ENCODE measurements at regions not wholly inside any gene's neighbourhood (a gene's known extent, or its start where the extent isn't known, plus 50 kb on each side); places are given as distances from the start of the nearest gene placed in this dataset.
A peak's percentile ranks its signal among the peaks of the same experiment; 100 is the strongest.
"Not testable (repeated sequence)": the region's sequence is repeated elsewhere in the genome, so short reads cannot be mapped to it uniquely, and the experiment has no call there.

DNA sequence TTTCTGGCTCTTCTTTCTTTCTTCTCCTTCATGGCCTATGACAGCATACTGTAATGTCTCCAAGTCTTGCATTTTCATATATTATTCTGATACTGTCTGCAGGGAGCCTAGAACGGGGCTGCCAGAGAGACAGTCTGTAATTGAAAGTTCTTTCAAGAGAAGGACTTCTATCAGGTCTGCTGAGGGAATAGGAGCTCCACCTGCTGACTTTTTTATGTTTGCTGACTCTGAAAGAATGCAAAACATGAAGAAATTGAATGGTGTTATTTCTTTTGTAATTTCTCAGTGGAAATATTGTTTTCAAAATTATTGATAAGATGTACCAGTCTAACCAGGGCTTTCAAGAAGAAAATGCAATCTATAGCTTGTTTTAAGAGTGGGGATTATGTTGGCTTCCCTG lies 121.9 kb upstream of the RFX3 start:
- peak in 1 of 2 donors; percentile 14 for DNase-seq
- Histone ChIP-seq H3K18ac (ENCODE audit: low read length) (no peak overlapping the region), H3K79me2 (ENCODE audit: control insufficient read depth, insufficient read depth, low read length, poor library complexity) (no peaks in the 10 kb centered on the region), H3K36me3 (ENCODE audit: control insufficient read depth in 1 of 2, insufficient read depth in 2 of 2, low read length in 2 of 2) (no peaks in the 10 kb centered on the region), H2BK12ac (ENCODE audit: low read length) (no peak overlapping the region), H2BK5ac (ENCODE audit: low read depth, low read length, poor library complexity) (no peak overlapping the region), H4K8ac (ENCODE audit: low read depth, low read length) (no peak overlapping the region), H3K27me3 (ENCODE audit: insufficient read depth, low read length) (no peaks in the 10 kb centered on the region), H3K27ac (ENCODE audit: low read depth, low read length) (no peak overlapping the region), H3K9me3 (ENCODE audit: insufficient read depth, low read depth, low read length) (no peaks in the 10 kb centered on the region), H4K91ac (ENCODE audit: low read depth, low read length) (no peak overlapping the region), H2AK5ac (ENCODE audit: low read length) (no peak overlapping the region), H3K9ac (ENCODE audit: low read length) (no peak overlapping the region), H4K12ac (ENCODE audit: low read depth, low read length) (no peak overlapping the region), H2BK120ac (ENCODE audit: insufficient read depth, low read length, poor library complexity) (no peak overlapping the region), H3K4me3 (ENCODE audit: low read depth, low read length) (no peak overlapping the region), H3K79me1 (ENCODE audit: low read length) (no peaks in the 10 kb centered on the region), H3K23ac (ENCODE audit: low read length) (no peak overlapping the region), H3K4me1 (ENCODE audit: control insufficient read depth in 1 of 2, insufficient read depth in 2 of 2, low read length in 2 of 2) (no peaks in the 10 kb centered on the region), H2AFZ (ENCODE audit: insufficient read depth, low read length, poor library complexity) (no peak overlapping the region), H3K14ac (ENCODE audit: low read length) (no peak overlapping the region), H3K4ac (ENCODE audit: low read depth, low read length) (no peak overlapping the region), H3K4me2 (ENCODE audit: low read length) (no peak overlapping the region)
- WGBS (ENCODE audit: extremely low coverage, insufficient coverage, insufficient read length) = no CpG with 5 or more reads among the region's 1 CpG

DNA sequence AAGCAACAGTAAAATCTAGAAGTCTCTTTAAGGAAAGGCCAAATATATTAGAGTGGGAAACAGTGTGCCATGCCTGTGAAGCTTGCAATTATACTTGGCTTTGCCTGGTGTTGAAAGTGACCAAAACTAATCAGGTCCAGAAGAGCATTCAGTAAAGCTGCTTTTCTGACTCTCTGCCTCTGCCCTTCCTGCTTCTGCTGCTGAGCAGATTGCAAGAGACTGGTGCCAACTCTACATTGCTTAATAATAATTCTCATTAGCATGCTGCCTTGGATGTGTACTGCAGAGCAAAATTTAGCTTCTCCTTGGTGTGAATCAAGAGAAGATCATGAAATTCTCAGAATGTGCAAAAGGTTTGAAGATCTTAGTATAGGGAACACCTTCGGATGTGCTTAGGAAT lies 120.4 kb upstream of the RFX3 start:
- H3K9ac ChIP-seq (ENCODE audit: low read length) = no peak overlapping the region
- DNase-seq = no peak
- H3K14ac ChIP-seq (ENCODE audit: low read length) = no peak overlapping the region
- no peaks in the 10 kb centered on the region for H3K79me2 ChIP-seq (ENCODE audit: control insufficient read depth, insufficient read depth, low read length, poor library complexity)
- H3K23ac ChIP-seq (ENCODE audit: low read length) = no peak overlapping the region
- no peak overlapping the region for H4K8ac ChIP-seq (ENCODE audit: low read depth, low read length)
- H4K91ac ChIP-seq (ENCODE audit: low read depth, low read length) = no peak overlapping the region
- H3K4me1 ChIP-seq (ENCODE audit: control insufficient read depth in 1 of 2, insufficient read depth in 2 of 2, low read length in 2 of 2) = no peaks in the 10 kb centered on the region
- no peaks in the 10 kb centered on the region for H3K9me3 ChIP-seq (ENCODE audit: insufficient read depth, low read depth, low read length)
- no peaks in the 10 kb centered on the region for H3K27me3 ChIP-seq (ENCODE audit: insufficient read depth, low read length)
- no peak overlapping the region for H4K12ac ChIP-seq (ENCODE audit: low read depth, low read length)
- no peak overlapping the region for H2AK5ac ChIP-seq (ENCODE audit: low read length)
- H3K18ac ChIP-seq (ENCODE audit: low read length) = no peak overlapping the region
- H2BK12ac ChIP-seq (ENCODE audit: low read length) = no peak overlapping the region
- H2BK5ac ChIP-seq (ENCODE audit: low read depth, low read length, poor library complexity) = no peak overlapping the region
- no peak overlapping the region for H2AFZ ChIP-seq (ENCODE audit: insufficient read depth, low read length, poor library complexity)
- no peak overlapping the region for H3K4me2 ChIP-seq (ENCODE audit: low read length)
- no peaks in the 10 kb centered on the region for H3K79me1 ChIP-seq (ENCODE audit: low read length)
- no peak overlapping the region for H2BK120ac ChIP-seq (ENCODE audit: insufficient read depth, low read length, poor library complexity)
- no CpG with 5 or more reads among the region's 1 CpG for WGBS (ENCODE audit: extremely low coverage, insufficient coverage, insufficient read length)
- H3K36me3 ChIP-seq (ENCODE audit: control insufficient read depth in 1 of 2, insufficient read depth in 2 of 2, low read length in 2 of 2) = no peaks in the 10 kb centered on the region
- H3K4ac ChIP-seq (ENCODE audit: low read depth, low read length) = no peak overlapping the region
- H3K27ac ChIP-seq (ENCODE audit: low read depth, low read length) = no peak overlapping the region
- no peak overlapping the region for H3K4me3 ChIP-seq (ENCODE audit: low read depth, low read length)

DNA sequence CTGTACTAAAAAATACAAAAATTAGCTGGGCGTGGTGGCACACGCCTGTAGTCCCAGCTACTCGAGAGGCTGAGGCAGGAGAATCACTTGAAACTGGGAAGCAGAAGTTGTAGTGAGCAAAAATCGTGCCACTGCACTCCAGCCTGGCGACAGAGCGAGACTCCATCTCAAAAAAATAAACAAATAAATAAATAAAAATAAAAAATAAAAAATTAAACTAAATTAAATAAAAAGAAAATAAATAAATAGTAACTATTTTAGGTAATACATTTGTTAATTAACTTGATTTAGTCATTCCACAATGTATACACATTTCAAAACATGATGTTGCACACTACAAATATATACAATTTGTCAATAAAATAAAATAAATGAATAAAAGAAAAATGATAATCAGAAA lies 116.3 kb upstream of the RFX3 start:
- not testable (repeated sequence) for H3K79me1 ChIP-seq (ENCODE audit: low read length)

DNA sequence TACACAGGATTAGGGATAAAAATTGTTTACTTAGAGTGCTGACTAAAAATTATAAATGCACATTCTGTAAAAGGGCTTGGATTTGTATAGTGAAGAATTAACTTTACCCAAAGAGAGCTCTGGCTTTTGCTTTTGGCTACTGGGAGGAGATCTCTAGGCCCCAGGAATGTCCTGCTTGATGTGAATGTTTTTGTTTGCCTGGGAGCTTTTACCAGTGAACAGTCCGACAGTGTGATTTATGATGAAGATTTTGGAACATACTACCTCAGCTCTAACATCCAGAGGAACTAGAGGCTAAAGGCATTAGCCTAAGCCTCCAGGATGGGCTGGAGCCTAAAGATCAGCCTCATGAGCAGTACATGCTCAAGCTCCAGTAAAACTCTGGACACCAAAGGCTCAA lies 103.7 kb upstream of the RFX3 start:
- Histone ChIP-seq H3K4me3 (ENCODE audit: low read depth, low read length) (no peak overlapping the region), H3K4me2 (ENCODE audit: low read length) (no peak overlapping the region), H2BK5ac (ENCODE audit: low read depth, low read length, poor library complexity) (no peak overlapping the region), H4K91ac (ENCODE audit: low read depth, low read length) (no peak overlapping the region), H3K79me1 (ENCODE audit: low read length) (no peaks in the 10 kb centered on the region), H3K4me1 (ENCODE audit: control insufficient read depth in 1 of 2, insufficient read depth in 2 of 2, low read length in 2 of 2) (peaks cover 7 to 8% of the 10 kb centered on the region in 2 experiments), H2AK5ac (ENCODE audit: low read length) (no peak overlapping the region), H3K79me2 (ENCODE audit: control insufficient read depth, insufficient read depth, low read length, poor library complexity) (no peaks in the 10 kb centered on the region), H3K9ac (ENCODE audit: low read length) (no peak overlapping the region), H4K8ac (ENCODE audit: low read depth, low read length) (no peak overlapping the region), H3K36me3 (ENCODE audit: control insufficient read depth in 1 of 2, insufficient read depth in 2 of 2, low read length in 2 of 2) (no peaks in the 10 kb centered on the region), H3K23ac (ENCODE audit: low read length) (no peak overlapping the region), H3K4ac (ENCODE audit: low read depth, low read length) (no peak overlapping the region), H3K18ac (ENCODE audit: low read length) (no peak overlapping the region), H2BK12ac (ENCODE audit: low read length) (no peak overlapping the region), H2BK120ac (ENCODE audit: insufficient read depth, low read length, poor library complexity) (no peak overlapping the region), H3K9me3 (ENCODE audit: insufficient read depth, low read depth, low read length) (no peaks in the 10 kb centered on the region), H3K27ac (ENCODE audit: low read depth, low read length) (no peak overlapping the region), H3K27me3 (ENCODE audit: insufficient read depth, low read length) (no peaks in the 10 kb centered on the region), H4K12ac (ENCODE audit: low read depth, low read length) (no peak overlapping the region), H2AFZ (ENCODE audit: insufficient read depth, low read length, poor library complexity) (no peak overlapping the region), H3K14ac (ENCODE audit: low read length) (no peak overlapping the region)
- WGBS (ENCODE audit: extremely low coverage, insufficient coverage, insufficient read length) = no CpG with 5 or more reads among the region's 1 CpG
- DNase-seq = no peak

More for the DNA sequence above, 116.3 kb upstream of the RFX3 start:
- not testable (repeated sequence) for H2BK12ac ChIP-seq (ENCODE audit: low read length); H4K91ac ChIP-seq (ENCODE audit: low read depth, low read length); H3K4ac ChIP-seq (ENCODE audit: low read depth, low read length); H3K9ac ChIP-seq (ENCODE audit: low read length); H3K9me3 ChIP-seq (ENCODE audit: insufficient read depth, low read depth, low read length); H3K79me2 ChIP-seq (ENCODE audit: control insufficient read depth, insufficient read depth, low read length, poor library complexity); H3K27ac ChIP-seq (ENCODE audit: low read depth, low read length); H3K36me3 ChIP-seq (ENCODE audit: control insufficient read depth in 1 of 2, insufficient read depth in 2 of 2, low read length in 2 of 2); H4K12ac ChIP-seq (ENCODE audit: low read depth, low read length); H2BK5ac ChIP-seq (ENCODE audit: low read depth, low read length, poor library complexity); H3K27me3 ChIP-seq (ENCODE audit: insufficient read depth, low read length); H3K18ac ChIP-seq (ENCODE audit: low read length); H3K4me1 ChIP-seq (ENCODE audit: control insufficient read depth in 1 of 2, insufficient read depth in 2 of 2, low read length in 2 of 2); H4K8ac ChIP-seq (ENCODE audit: low read depth, low read length); H3K23ac ChIP-seq (ENCODE audit: low read length); H3K4me2 ChIP-seq (ENCODE audit: low read length); H2AFZ ChIP-seq (ENCODE audit: insufficient read depth, low read length, poor library complexity); H2AK5ac ChIP-seq (ENCODE audit: low read length); DNase-seq; H3K14ac ChIP-seq (ENCODE audit: low read length); H3K4me3 ChIP-seq (ENCODE audit: low read depth, low read length); H2BK120ac ChIP-seq (ENCODE audit: insufficient read depth, low read length, poor library complexity)
- WGBS (ENCODE audit: extremely low coverage, insufficient coverage, insufficient read length) = no CpG with 5 or more reads among the region's 6 CpGs

All from trophoblast cell (in vitro differentiated cells and primary cell).